Esophagus muscularis mucosa (tissue), 4 donors: ENCODE measurements at regions not wholly inside any gene's neighbourhood (a gene's known extent, or its start where the extent isn't known, plus 50 kb on each side); places are given as distances from the start of the nearest gene placed in this dataset.

Experiments
- DNase-seq: peaks from one replicate; pipeline ENCODE4 v3.0.0-alpha.2; 2017; ENCODE audit errors: extremely low spot score
- H3K27ac ChIP-seq, 4 donors: fragments of 200-600 bp; sonication (generic); replicated peaks in 1 of 4; 1 replicate in 3 of 4; 2 replicates in 1 of 4; pipeline ENCODE4 v1.5.1; 2016 to 2019; ENCODE audit warnings: mild to moderate bottlenecking in 1 of 4
- H3K27me3 ChIP-seq, 4 donors: fragments of 200-600 bp; sonication (generic); one replicate each; pipeline versions ENCODE4 v1.5.1 to v1.6.0; 2016 to 2019
- H3K36me3 ChIP-seq, 4 donors: fragments of 200-600 bp; sonication (generic); one replicate each; pipeline ENCODE4 v1.5.1; 2016 to 2019
- H3K4me1 ChIP-seq, 4 donors: fragments of 200-600 bp; sonication (generic); one replicate each; pipeline ENCODE4 v1.5.1; 2016 to 2019
- H3K4me3 ChIP-seq, 4 donors: fragments of 200-600 bp; sonication (generic); 1 replicate in 2 of 4; 2 replicates in 2 of 4; pipeline ENCODE4 v1.5.1; 2016 to 2019; ENCODE audit warnings: mild to moderate bottlenecking in 4 of 4, moderate library complexity in 1 of 4
- H3K9me3 ChIP-seq, 4 donors: fragments of 200-600 bp; sonication (generic); 1 replicate in 3 of 4; 2 replicates in 1 of 4; pipeline ENCODE4 v1.5.1; 2016 to 2019
- EP300 ChIP-seq: sonication (generic); formaldehyde crosslinking; IDR thresholded peaks from one replicate; pipeline ENCODE4 v1.6.1; 2017; ENCODE audit warnings: antibody characterized with exemption
- POLR2A ChIP-seq: fragments of 450-650 bp; IDR thresholded peaks from one replicate; pipeline ENCODE4 v1.6.1; 2017; ENCODE audit warnings: antibody characterized with exemption, moderate library complexity, mild to moderate bottlenecking, low read depth
- POLR2AphosphoS5 ChIP-seq, 2 donors: sonication (generic); formaldehyde crosslinking; IDR thresholded peaks; one replicate each; pipeline ENCODE4 v1.6.1; 2017; ENCODE audit warnings: antibody characterized with exemption in 2 of 2
- WGBS: methylation state at CpG from one replicate; pipeline ENCODE4 v1.1.5; 2018; 5-methylcytosine and 5-hydroxymethylcytosine counted together
- intact Hi-C: fragments of 100-400 bp; cut with DNase I; formaldehyde crosslinking; loops from one replicate; pipeline ENCODE4 v1.15.1; 2023
- TF ChIP-seq, protein P1 (sequence below), 3 experiments: fragments of 200-600 bp in 2 of 3; fragments of 450-650 bp in 1 of 3; sonication (generic) in 2 of 3; IDR thresholded peaks; one replicate each; pipeline ENCODE4 v1.5.1; 2017 to 2019; ENCODE audit warnings: antibody characterized with exemption in 3 of 3, mild to moderate bottlenecking in 2 of 3, moderate library complexity in 1 of 3

DNA sequence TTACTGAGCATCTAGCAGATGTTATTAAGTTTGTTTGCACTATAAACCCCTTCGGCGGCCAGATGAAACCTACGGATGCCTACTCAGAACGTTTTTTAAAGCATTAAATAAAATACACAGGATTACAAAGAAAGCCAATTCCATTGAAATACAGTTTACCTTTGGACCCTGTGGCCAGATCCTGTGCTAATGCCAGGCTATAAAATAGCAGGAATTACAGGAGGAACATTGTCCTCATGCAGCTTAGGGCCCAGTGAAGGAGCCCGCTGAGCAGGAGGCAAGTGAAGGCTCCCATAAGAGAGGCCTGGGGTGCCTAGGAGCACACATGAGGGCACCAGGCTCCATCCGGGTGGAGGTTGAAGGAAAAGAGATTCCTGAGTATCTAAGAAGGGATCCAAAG lies 310.4 kb downstream of the MTX2 start:
- H3K4me3 ChIP-seq: no peak overlapping the region
- H3K4me1 ChIP-seq: peaks cover 0 to 10% (median 0%) of the 10 kb centered on the region in 4 donors
- intact Hi-C loops: no loop called here
- H3K27ac ChIP-seq: no peak overlapping the region
- WGBS: 87% methylated on average over 6 of the region's 6 CpGs
- H3K9me3 ChIP-seq: no peaks in the 10 kb centered on the region
- H3K27me3 ChIP-seq: peaks cover 0 to 14% (median 0%) of the 10 kb centered on the region in 4 donors
- TF ChIP-seq EP300 (no peak), POLR2A (no peak), POLR2AphosphoS5 (IDR thresholded peaks at IDR 0.05) (no peak)
- TF ChIP-seq, protein P1, sequence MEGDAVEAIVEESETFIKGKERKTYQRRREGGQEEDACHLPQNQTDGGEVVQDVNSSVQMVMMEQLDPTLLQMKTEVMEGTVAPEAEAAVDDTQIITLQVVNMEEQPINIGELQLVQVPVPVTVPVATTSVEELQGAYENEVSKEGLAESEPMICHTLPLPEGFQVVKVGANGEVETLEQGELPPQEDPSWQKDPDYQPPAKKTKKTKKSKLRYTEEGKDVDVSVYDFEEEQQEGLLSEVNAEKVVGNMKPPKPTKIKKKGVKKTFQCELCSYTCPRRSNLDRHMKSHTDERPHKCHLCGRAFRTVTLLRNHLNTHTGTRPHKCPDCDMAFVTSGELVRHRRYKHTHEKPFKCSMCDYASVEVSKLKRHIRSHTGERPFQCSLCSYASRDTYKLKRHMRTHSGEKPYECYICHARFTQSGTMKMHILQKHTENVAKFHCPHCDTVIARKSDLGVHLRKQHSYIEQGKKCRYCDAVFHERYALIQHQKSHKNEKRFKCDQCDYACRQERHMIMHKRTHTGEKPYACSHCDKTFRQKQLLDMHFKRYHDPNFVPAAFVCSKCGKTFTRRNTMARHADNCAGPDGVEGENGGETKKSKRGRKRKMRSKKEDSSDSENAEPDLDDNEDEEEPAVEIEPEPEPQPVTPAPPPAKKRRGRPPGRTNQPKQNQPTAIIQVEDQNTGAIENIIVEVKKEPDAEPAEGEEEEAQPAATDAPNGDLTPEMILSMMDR (IDR thresholded peaks at IDR 0.05): no peak
- DNase-seq: no peak
- no peaks in the 10 kb centered on the region for H3K36me3 ChIP-seq

DNA sequence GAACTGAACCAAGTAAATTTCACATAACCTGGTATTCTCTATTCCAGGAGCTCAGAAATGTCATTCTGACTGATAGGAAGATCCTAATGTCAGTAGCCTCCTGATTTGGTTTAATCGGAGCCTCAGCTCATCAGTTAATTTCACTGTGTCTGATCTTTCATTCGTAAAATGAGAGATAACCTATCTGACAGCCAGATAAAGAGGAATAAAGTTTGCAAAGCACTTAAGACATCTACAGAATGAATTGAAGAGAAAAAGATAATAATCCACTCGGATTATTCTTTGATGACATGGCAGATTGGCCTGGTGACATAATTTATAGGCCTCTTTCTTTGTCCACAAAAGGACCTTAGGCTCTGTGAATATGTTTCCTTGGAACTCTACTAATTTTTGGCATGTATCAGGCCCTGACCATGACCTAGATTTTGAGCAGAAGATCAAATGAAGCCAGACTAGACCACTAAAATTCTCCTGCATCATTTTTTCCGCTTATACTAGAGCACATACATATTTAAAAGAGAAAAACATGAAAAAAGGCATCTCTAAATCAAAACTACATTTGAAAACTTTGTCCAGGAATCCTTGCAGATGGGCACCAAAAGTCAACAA lies 312.4 kb downstream of the MTX2 start:
- H3K4me3 ChIP-seq: no peak overlapping the region
- no peaks in the 10 kb centered on the region for H3K36me3 ChIP-seq
- no peak for DNase-seq
- H3K27me3 ChIP-seq: peaks cover 0 to 14% (median 0%) of the 10 kb centered on the region in 4 donors
- no peak for TF ChIP-seq POLR2AphosphoS5 (IDR thresholded peaks at IDR 0.05)
- TF ChIP-seq, protein P1 (IDR thresholded peaks at IDR 0.05): no peak
- no peak for TF ChIP-seq POLR2A
- TF ChIP-seq EP300: no peak
- WGBS: 85% methylated on average over 4 of the region's 4 CpGs
- intact Hi-C loops: no loop called here
- H3K9me3 ChIP-seq: no peaks in the 10 kb centered on the region
- H3K27ac ChIP-seq: no peak overlapping the region
- peaks cover 0 to 10% (median 0%) of the 10 kb centered on the region in 4 donors for H3K4me1 ChIP-seq

DNA sequence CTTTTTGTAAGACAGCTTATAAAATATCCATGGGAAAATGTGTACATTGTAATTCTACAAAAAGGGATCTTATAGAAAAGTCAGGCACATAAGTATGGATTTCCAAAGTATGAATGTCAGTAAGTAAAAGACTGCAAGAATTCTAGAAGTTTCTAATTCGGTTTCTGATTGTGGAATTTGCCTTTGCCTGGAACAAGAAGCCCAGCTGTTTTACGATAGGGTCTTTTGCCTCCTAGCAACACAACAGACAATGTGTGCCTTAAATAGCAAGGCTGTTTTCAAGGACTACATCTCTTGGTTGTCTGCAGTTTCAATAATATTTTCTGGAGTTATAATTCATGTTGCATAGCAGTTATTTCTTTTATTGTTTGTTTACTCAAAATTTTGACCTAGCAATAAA lies 312.9 kb downstream of the MTX2 start:
- TF ChIP-seq, protein P1 (IDR thresholded peaks at IDR 0.05): no peak
- no peak for TF ChIP-seq POLR2AphosphoS5 (IDR thresholded peaks at IDR 0.05)
- no peak for TF ChIP-seq POLR2A
- no peak for TF ChIP-seq EP300
- DNase-seq: no peak
- Histone ChIP-seq H3K9me3 (no peaks in the 10 kb centered on the region), H3K27ac (no peak overlapping the region), H3K27me3 (peaks cover 0 to 14% (median 0%) of the 10 kb centered on the region in 4 donors), H3K36me3 (no peaks in the 10 kb centered on the region), H3K4me1 (peaks cover 0 to 10% (median 0%) of the 10 kb centered on the region in 4 donors), H3K4me3 (no peak overlapping the region)
- 65% methylated on average over 2 of the region's 2 CpGs for WGBS
- intact Hi-C loops: no loop called here

DNA sequence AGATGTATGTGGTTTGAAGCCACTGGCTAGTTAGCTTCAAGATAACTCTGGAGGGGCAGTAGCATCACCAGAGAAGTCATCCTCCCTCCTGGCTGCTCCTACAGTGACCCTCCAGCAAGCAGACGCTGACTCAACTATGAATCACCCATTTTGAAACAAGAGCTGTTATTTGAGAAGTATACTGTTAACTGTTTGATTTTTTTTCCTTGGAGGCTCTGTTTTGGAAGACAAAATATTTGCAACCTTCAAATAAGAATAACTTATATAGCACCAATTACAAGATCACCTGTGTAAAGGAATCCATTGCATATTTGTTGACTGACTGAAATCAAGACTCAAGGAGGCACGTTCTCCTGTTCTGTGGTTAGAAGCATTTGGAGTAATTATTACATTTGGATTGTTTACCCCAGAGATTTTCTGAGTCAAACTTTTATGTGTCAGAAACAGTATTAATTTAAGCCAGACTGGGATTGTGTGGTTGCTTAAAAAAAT lies 313.8 kb downstream of the MTX2 start:
- no peaks in the 10 kb centered on the region for H3K36me3 ChIP-seq
- WGBS: 37% methylated on average over 2 of the region's 2 CpGs
- H3K4me1 ChIP-seq: peaks cover 0 to 10% (median 0%) of the 10 kb centered on the region in 4 donors
- no peak for DNase-seq
- H3K9me3 ChIP-seq: no peaks in the 10 kb centered on the region
- H3K27me3 ChIP-seq: peaks cover 0 to 12% (median 0%) of the 10 kb centered on the region in 4 donors
- H3K27ac ChIP-seq: no peak overlapping the region
- TF ChIP-seq EP300 (no peak), POLR2AphosphoS5 (IDR thresholded peaks at IDR 0.05) (no peak), POLR2A (no peak)
- TF ChIP-seq, protein P1 (IDR thresholded peaks at IDR 0.05): no peak
- intact Hi-C loops: no loop called here
- H3K4me3 ChIP-seq: no peak overlapping the region
